ENCODE measurements at regions not wholly inside any gene's neighbourhood (a gene's known extent, or its start where the extent isn't known, plus 50 kb on each side); places are given as distances from the start of the nearest gene placed in this dataset.

DNA sequence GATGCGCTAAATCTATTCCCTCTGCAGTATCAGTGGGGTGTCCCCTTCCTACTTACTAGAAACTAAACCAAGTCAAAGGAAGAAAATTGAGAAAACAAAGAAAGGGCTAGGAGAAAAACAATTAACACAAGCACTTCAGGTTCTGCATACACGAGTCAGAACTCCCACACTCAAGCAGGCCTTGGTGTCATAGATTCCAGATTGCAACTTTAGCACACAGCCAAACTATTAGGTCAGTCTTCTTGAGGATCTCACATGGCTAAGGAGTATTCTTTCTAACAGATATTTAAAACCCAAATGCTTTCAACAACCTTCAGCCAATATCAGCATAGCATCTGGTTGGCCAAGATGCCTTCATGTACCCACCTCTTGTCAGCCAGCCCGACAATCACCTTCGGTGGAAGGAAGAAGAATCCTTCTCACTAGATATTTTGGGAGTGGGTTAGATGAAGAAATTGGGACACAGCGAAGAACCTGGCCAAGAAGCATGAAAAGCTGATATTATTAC is 340.0 kb downstream of the VPS13C start:
- ChIA-PET CTCF (no interaction called here), POLR2A (no interaction called here)
- TF ChIP-seq, protein P1, sequence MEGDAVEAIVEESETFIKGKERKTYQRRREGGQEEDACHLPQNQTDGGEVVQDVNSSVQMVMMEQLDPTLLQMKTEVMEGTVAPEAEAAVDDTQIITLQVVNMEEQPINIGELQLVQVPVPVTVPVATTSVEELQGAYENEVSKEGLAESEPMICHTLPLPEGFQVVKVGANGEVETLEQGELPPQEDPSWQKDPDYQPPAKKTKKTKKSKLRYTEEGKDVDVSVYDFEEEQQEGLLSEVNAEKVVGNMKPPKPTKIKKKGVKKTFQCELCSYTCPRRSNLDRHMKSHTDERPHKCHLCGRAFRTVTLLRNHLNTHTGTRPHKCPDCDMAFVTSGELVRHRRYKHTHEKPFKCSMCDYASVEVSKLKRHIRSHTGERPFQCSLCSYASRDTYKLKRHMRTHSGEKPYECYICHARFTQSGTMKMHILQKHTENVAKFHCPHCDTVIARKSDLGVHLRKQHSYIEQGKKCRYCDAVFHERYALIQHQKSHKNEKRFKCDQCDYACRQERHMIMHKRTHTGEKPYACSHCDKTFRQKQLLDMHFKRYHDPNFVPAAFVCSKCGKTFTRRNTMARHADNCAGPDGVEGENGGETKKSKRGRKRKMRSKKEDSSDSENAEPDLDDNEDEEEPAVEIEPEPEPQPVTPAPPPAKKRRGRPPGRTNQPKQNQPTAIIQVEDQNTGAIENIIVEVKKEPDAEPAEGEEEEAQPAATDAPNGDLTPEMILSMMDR (IDR thresholded peaks at IDR 0.05): no peak
- no peak overlapping the region for H3K27ac Mint-ChIP-seq
- H3K9me3 Mint-ChIP-seq: no peaks in the 10 kb centered on the region
- H3K4me1 Mint-ChIP-seq (ENCODE audit: low read depth): no peaks in the 10 kb centered on the region
- ATAC-seq (no peak), DNase-seq (no peak)
- intact Hi-C loops (cut with micrococcal nuclease): no loop called here
- H3K36me3 Mint-ChIP-seq (ENCODE audit: low read depth): no peaks in the 10 kb centered on the region
- H3K27me3 Mint-ChIP-seq: peaks cover 17% of the 10 kb centered on the region
- no peak overlapping the region for H3K4me3 Mint-ChIP-seq

DNA sequence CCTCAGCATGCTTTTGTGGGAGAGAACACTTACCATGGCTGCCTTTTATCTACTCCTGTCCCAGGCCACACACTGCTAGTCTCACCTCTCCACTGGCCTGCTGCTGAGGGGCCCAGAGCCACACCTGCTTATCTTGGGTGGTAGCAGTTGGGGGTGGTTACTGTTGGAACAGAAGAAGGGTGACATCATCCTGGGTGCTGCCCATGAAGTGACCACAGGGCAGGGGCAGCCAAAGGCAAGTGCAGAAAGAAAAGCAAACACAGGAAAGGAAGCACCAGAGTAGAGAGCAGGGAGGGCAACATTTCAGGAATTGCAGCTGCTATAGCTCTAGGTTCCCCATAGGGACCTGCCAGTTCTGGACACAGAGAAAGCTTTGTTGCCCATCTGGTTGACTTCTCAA is 345.2 kb downstream of the VPS13C start:
- Mint-ChIP-seq H3K4me1 (ENCODE audit: low read depth) (no peaks in the 10 kb centered on the region), H3K27ac (no peak overlapping the region), H3K9me3 (no peaks in the 10 kb centered on the region), H3K27me3 (peaks cover 9% of the 10 kb centered on the region), H3K4me3 (no peak overlapping the region), H3K36me3 (ENCODE audit: low read depth) (no peaks in the 10 kb centered on the region)
- POLR2A ChIA-PET: no interaction called here
- CTCF ChIA-PET: no interaction called here
- TF ChIP-seq, protein P1 (IDR thresholded peaks at IDR 0.05): no peak
- ATAC-seq (no peak), DNase-seq (no peak)
- intact Hi-C loops (cut with micrococcal nuclease): no loop called here

DNA sequence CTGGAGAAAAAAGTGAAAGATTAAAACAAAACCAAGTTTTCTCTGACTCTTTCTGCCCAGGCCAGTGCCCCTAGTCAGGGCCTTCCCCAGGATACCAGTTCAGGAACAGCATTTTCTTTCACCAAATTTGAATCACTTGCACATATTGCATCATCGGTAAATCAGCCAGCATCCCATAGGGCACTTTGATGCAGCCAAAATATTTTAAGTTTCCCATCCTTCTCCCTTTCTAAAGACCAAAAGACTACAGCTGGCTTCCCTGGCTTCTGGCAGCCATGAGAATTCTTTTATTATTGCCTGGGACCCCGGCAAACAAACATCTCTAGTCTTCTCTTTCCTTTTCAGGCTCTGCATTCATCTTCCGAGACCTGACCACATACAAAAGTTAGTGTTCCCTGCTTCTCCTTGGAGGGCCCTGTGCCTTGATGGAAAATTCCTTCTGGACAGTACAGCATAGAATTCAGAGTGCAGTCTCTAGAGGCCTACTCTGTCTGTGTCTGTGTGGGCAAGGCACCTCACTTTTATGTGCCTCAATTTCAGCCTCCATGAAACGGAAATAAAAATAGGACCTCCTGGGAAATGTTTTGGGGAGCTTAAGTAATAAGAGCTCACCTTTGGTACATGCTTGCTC is 348.0 kb downstream of the VPS13C start:
- no peaks in the 10 kb centered on the region for H3K9me3 Mint-ChIP-seq
- ChIA-PET POLR2A (no interaction called here), CTCF (interaction anchor here (0.6 kb wide), 1 partner anchor 260 kb away, joined by 4 read pairs; no protein-coding TSS in a partner anchor)
- DNase-seq: no peak
- intact Hi-C loops (cut with micrococcal nuclease): no loop called here
- no peak for ATAC-seq
- H3K27ac Mint-ChIP-seq: no peak overlapping the region
- H3K4me1 Mint-ChIP-seq (ENCODE audit: low read depth): no peaks in the 10 kb centered on the region
- TF ChIP-seq, protein P1 (IDR thresholded peaks at IDR 0.05): no peak
- peaks cover 6% of the 10 kb centered on the region for H3K27me3 Mint-ChIP-seq
- no peak overlapping the region for H3K4me3 Mint-ChIP-seq
- H3K36me3 Mint-ChIP-seq (ENCODE audit: low read depth): no peaks in the 10 kb centered on the region

DNA sequence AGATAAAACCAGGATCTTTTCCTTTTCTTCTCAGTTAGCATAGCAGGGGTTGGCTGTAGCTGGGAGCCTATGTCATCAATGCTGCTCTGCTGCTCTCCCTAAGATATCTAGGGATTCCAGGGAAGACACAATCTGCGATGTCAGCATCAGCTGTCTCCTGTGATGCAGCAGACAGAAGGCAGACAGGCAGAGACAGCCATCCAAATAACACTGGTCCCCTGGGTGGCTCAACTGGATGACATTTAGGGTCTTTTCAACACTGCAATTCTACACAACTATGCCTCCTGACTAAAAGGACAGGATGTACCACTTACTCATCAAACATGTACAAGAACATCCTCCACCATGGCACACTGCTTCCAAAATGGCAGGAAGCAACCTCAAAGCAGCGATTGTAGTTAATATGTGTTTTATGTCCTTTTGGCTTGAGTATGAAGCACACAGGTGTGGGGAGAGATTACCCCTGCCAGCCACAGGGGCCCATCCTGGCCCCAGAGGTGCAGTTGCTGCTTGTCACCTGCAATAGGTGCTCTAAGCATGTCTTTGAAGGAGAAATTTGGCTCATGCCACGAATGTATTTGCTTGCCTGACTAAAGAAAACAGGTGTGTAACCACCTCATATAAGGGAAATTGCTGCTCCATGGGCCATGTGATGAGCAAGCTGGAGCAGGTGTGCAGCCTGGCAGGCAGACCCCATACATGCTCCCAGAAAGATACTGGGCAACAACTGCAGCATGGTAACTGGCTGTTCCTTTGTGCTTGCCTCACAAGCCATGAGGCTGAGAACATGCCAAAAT is 357.8 kb downstream of the VPS13C start:
- no peaks in the 10 kb centered on the region for H3K4me1 Mint-ChIP-seq (ENCODE audit: low read depth)
- intact Hi-C loops (cut with micrococcal nuclease): no loop called here
- H3K4me3 Mint-ChIP-seq: no peak overlapping the region
- CTCF ChIA-PET: no interaction called here
- H3K27me3 Mint-ChIP-seq: peaks cover 6% of the 10 kb centered on the region
- H3K36me3 Mint-ChIP-seq (ENCODE audit: low read depth): no peaks in the 10 kb centered on the region
- TF ChIP-seq, protein P1 (IDR thresholded peaks at IDR 0.05): no peak
- ATAC-seq (no peak), DNase-seq (no peak)
- POLR2A ChIA-PET: no interaction called here
- no peaks in the 10 kb centered on the region for H3K9me3 Mint-ChIP-seq
- H3K27ac Mint-ChIP-seq: no peak overlapping the region

DNA sequence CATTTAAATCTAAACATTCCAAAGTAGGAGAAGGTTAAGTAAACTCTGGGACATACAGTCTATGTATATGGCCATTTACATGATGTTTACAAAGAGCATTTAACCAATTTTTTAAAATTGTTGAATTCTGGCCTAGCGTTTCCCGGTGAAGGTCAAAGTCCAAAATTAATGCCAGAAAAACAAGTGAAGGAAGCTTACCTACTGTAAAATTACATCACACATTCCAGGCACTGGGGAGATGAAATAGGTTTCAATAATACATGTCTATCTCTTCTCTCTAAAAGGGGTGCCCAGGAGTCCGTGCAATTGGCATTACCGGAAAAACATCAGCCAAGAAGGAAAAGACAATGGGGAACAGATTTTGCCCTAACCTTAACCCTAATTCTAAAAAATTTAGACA is 358.8 kb downstream of the VPS13C start:
- H3K27ac Mint-ChIP-seq: no peak overlapping the region
- intact Hi-C loops (cut with micrococcal nuclease): no loop called here
- no peak overlapping the region for H3K4me3 Mint-ChIP-seq
- CTCF ChIA-PET: no interaction called here
- TF ChIP-seq, protein P1 (IDR thresholded peaks at IDR 0.05): no peak
- ATAC-seq: no peak
- POLR2A ChIA-PET: no interaction called here
- H3K27me3 Mint-ChIP-seq: peaks cover 6% of the 10 kb centered on the region
- no peaks in the 10 kb centered on the region for H3K36me3 Mint-ChIP-seq (ENCODE audit: low read depth)
- no peak for DNase-seq
- no peaks in the 10 kb centered on the region for H3K4me1 Mint-ChIP-seq (ENCODE audit: low read depth)
- no peaks in the 10 kb centered on the region for H3K9me3 Mint-ChIP-seq

Measured in activated CD8-positive, alpha-beta T cell treated with anti-CD3 and anti-CD28 coated beads for 36 hours (primary cell).